GM19372 (cell line): ENCODE measurements at regions not wholly inside any gene's neighbourhood (a gene's known extent, or its start where the extent isn't known, plus 50 kb on each side); places are given as distances from the start of the nearest gene placed in this dataset.

ENCODE experiments used
- ATAC-seq: cut with Tn5 transposase; IDR thresholded peaks from one replicate; pipeline ENCODE4 v1.9.1; 2021; ENCODE audit warnings: mild to moderate bottlenecking, low read depth, moderate library complexity; ENCODE audit not compliant: unreplicated experiment

DNA sequence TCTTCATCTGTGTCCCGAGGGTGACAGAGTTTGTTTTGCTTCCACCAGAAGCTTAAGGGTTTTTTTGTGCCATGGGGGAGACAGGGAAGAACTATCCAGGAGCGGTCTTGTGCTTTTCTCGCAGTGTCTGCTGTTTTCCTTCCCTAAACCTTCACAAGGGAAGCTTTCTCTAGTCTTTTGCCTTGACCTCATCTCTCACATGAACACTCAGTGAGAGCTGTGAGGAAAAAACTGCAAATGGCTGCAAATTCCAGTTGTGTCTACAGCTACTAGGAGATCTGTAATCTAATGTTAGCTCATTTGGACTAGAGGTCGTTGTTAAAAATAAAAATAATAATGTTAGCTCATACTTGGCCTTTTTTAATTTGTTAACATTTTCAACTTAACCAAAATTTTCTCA is 264.7 kb upstream of the SESN3 start:
- ATAC-seq = no peak

DNA sequence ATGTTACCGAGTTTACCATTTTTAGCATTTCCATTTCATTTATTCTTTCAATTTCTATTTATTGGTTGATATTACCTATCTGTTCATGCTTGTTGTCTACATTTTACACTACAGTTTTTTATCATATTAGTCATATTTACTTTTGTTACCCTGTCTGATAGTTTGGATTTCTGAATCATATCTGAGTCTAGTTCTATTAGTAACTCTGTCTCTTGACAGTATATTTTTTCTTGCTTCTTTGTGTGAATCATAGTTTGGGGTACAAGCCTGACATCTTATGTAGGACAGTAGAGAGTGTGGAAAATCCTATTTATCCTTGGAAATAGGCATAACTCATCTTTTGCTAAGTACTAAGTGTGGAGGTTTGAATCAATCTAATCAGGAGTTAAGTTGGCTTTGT is 263.9 kb upstream of the SESN3 start:
- no peak for ATAC-seq

GRCh38 chr11:95494167-95494566 is 263.2 kb upstream of the SESN3 start:
- no peak for ATAC-seq

DNA sequence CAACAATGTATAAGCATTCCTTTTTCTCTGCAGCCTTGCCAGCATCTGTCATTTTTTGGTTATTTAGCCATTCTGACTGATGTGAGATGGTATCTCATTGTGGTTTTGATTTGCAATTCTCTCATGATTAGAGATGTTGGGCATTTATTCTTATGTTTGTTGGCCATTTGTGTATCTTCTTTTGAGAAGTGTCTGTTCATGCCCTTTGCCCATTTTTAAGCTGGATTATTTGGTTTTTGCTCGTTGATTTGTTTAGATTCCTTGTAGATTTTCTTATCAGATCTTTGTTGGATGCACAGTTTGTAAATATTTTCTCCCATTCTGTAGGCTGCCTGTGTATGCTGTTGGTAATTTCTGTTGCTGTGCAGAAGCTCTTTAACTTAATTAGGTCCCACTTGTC is 259.6 kb upstream of the SESN3 start:
- ATAC-seq = no peak

DNA sequence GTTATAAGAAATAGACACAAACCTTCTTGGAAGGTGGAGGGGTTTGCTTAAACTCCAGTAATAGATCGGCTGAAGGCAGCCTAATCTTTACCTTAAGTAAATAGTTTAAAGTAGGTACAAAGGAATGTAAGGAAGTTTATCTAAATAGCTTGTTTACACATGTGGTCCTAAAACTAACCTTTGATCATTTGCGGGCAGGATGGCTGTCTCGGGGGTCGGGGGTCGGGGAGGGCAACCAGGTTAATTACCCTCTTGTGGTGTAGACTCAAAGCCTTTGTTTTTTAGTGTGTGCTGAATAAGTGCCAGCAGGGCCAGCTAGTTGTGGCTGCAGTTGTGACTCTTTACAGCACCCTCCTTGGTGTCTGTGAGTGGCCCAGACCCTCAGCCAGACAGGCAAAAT is 256.9 kb upstream of the SESN3 start:
- ATAC-seq = no peak

GRCh38 chr11:95487391-95487790 is 256.4 kb upstream of the SESN3 start:
- ATAC-seq = peak; percentile 98

DNA sequence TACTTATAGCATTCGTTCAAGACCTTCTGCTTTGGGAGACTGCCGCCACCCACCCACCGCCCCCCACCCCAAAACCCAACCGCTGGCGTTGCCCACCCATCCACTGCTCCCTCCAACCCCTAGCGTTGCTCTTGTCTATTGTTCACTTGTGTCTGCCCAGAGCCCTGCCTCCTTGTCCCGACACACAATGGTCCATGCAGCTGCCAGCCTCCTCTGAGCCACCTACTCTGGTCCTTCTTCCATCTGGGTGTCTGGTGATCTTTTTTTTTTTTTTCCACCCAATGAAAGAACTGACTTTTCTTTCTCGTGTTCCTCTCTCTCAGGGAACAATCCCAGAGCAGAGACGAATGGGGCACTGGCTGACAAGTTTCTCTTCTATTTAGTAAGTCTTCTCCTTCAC is 256.0 kb upstream of the SESN3 start:
- no peak for ATAC-seq

GRCh38 chr11:95486466-95486865 is 255.5 kb upstream of the SESN3 start:
- ATAC-seq = no peak

DNA sequence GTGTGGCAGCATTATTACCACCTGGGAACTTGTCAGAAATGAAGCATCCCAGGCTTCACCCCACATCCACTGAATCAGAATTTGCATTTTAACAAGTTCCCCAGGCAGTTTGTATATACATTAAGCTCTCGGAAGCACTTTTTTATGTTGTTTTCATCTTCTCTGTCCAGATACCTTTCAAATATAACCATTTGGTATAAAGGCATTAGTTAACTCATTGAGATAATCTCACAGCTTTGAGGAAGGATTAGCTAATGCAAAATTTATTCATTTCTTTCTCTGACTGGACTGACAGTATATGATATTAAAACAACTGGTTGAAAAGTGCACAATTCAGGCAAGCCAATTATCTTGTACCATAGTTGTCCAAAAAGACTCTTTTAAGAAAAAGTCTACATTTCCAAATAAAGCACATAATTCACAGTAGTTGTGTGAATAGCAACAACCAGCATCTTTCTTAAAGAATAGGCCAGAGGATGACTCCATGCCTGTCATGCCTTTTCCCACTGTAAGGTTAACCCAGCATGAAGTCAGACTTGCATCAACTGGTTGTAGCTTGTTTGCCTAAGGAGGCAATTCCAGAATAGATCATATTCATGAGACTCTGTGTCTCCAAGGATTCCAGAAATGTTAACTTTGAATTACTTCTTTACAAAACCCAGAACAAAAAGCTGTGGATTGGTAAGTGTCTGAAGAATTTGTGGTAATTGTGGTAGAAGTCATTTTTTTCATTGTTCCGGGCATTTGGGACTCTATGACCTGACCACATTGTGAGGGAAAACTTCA is 254.3 kb upstream of the SESN3 start:
- ATAC-seq = no peak

- no peak for ATAC-seq
Measured at GRCh38 chr11:95483339-95483738, 252.3 kb upstream of the SESN3 start.

DNA sequence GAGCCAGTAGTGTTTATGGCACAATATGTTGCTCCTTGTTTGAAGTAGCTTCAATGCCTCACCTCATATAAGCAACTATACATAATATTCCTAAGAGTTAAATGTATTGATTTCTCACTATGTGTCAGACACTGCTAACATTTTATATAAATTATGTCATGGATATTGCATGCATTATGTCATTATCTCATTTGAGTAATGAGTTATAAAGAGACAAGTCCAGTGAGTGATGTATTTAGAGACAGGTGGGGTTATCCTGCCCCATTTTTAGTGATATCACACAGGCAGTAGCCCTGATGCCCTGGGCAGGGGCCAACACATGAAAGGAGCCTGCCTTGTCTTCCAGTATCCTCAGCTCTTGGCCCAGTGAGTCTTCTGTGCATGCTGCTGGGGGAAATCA is 247.0 kb upstream of the SESN3 start:
- no peak for ATAC-seq

DNA sequence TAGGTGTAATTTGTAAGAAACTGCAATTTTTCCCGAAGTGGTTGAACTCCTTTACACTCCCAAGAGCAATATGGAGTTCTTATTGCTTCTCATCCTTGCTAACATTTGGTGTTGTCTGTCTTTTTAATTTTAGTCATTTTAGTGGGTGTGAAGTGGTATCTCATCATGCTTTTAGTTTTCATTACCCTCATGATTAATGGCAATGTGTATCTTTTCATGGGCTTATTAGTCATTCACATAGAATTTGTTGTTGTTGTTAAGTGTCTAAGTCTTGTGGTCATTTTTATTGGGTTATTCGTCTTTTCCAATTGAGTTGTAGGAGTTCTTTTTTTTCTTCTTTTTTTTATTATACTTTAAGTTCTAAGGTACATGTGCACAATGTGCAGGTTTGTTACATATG is 238.3 kb upstream of the SESN3 start:
- no peak for ATAC-seq

GRCh38 chr11:95466416-95466815 is 235.4 kb upstream of the SESN3 start:
- no peak for ATAC-seq

DNA sequence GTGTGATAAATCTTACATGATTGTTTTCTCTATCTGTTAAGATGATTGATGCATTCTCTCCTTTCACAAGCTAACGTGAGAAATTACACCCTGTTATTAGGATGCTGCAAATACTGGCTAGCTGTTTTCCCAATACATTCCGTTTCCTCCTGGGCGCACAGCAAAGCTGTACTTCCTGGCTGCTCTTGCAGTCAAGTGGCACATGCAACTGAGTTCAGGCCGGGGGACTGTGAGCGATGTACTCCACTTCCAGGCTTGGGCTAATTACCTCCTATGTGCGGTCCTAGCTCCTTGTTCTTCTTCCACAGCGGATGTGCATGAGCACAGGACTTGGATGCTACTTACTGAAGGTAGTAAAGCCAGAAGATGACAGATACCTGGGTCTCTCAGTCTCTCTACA is 234.9 kb upstream of the SESN3 start:
- ATAC-seq = no peak

DNA sequence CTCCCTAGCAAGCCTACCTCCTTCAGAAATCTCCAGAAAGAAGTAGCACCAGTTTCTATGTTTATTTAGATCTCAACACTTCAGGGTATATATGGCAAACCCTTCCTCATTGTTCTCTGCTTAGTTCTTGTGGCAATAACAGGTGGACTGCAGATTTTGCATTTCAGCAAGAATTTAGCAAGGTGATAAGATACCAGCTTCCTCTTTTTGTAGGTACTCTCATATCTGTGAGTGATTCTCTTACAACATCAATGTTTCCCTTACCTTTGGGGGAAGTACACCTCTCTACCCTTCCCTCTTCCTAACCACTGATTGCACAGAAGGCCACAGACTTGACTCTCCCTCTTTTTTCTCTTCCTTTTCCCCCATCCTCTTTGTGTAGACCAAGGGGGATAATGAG is 230.9 kb upstream of the SESN3 start:
- no peak for ATAC-seq

DNA sequence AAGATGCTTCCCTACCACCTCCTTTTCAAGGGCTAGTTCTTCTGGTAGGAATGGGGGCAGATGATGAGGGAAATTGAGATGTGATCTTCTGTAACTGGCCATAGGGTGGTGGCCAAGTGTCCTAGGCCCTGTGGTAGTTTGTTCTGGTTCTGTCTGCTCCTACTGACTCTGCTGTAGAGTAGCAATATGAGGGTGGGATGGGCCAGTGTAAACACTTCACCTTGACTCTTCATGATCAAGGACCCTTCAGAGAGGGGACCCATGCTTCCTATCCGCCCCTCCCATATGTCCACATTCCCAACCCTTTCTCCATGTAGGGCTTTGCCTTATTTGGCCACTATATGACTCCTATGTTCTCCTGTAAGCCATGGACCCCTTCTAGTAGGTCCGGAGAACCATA is 230.3 kb upstream of the SESN3 start:
- no peak for ATAC-seq

- no peak for ATAC-seq
Measured at GRCh38 chr11:95459291-95460042, 228.5 kb upstream of the SESN3 start.

DNA sequence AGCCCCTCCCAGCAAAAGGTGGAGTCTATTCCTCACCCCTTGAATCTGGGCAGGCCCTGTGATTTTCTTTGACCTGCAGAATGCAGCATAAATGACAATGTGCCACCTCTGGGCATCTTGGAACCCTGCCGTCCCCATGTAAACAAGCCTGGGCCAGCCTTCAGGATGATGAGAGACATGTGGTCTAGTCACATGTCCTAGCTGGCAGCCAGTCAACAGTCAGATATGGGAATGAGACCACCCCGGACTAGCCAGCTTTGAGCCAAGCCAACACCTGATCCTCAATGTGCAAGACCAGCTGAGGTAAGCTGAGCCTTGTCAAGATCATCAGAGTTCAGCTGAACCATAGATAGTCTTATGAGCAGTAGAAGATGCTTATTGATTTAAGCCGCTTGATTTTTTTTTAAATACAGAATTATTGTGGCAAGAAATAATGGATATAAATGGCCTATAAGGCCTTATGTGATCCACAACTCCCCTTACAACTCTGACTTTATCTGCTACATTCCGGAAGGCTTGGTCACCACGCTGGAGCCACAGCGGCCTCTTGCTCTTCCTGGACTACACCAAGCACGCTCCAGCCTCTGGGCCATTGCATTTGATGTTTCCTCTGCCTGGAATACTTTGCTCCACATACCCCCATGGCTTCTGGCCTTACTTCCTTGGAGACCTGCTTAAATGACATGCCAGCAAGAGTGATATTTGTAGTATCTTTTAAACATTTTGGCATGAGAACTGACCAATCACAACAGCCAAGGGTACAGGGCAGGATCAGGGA is 225.9 kb upstream of the SESN3 start:
- ATAC-seq = no peak

- ATAC-seq = no peak
Measured at GRCh38 chr11:95455228-95455970, 224.4 kb upstream of the SESN3 start.

- no peak for ATAC-seq
Measured at GRCh38 chr11:95453616-95454171, 222.7 kb upstream of the SESN3 start.
